ENCODE measurements at regions not wholly inside any gene's neighbourhood (a gene's known extent, or its start where the extent isn't known, plus 50 kb on each side); places are given as distances from the start of the nearest gene placed in this dataset.

DNA sequence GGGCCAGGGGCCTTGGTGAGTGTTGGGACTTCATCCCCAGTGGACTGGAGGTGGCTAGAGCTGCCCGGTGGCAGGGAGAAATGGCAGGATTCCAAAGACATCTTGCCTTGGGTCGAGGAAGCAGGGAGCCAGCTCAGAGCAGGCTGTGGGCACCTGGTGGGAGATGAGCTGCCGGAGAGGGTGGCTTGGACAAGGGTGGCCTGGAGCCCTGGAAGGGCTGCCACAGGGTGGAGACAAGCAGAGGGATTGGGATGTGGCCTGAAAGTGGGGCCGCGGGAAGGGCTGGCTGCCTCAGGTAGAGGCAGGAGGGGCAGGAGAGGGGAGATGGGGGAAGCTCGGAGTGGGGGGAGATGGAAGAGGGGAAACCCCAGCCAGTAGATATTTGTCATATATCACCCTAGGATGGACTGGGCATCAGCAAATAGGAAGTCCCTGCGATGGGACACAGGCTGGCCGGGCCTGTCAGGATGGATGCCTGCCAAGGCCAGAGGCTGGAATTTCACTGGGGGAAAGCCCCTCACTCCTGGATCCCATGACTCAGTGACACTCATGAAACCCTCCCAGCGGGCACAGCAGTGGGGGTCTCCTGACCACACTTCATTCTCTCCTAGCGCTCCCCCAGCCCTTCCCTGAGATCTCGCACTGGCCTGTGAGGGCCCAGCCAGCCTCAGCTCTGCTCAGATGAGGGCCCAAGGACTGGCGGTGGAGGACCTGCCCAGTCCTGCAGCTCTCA is 72.0 kb upstream of the SHISAL1 start:
- H3K9me1 ChIP-seq (ENCODE audit: control insufficient read depth, extremely low read depth, insufficient read depth, low read length), result no peaks in the 10 kb centered on the region
- no peaks in the 10 kb centered on the region for H3K36me3 ChIP-seq (ENCODE audit: control insufficient read depth in 2 of 2, extremely low read depth in 1 of 2, insufficient read depth in 2 of 2, low read length in 2 of 2)
- no peak for TF ChIP-seq EZH2 (IDR thresholded peaks at IDR 0.05; ENCODE audit: low read length)
- TF ChIP-seq, protein P1, sequence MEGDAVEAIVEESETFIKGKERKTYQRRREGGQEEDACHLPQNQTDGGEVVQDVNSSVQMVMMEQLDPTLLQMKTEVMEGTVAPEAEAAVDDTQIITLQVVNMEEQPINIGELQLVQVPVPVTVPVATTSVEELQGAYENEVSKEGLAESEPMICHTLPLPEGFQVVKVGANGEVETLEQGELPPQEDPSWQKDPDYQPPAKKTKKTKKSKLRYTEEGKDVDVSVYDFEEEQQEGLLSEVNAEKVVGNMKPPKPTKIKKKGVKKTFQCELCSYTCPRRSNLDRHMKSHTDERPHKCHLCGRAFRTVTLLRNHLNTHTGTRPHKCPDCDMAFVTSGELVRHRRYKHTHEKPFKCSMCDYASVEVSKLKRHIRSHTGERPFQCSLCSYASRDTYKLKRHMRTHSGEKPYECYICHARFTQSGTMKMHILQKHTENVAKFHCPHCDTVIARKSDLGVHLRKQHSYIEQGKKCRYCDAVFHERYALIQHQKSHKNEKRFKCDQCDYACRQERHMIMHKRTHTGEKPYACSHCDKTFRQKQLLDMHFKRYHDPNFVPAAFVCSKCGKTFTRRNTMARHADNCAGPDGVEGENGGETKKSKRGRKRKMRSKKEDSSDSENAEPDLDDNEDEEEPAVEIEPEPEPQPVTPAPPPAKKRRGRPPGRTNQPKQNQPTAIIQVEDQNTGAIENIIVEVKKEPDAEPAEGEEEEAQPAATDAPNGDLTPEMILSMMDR (optimal IDR thresholded peaks at IDR 0.05 in 1 of 3, IDR thresholded peaks at IDR 0.05 in 1 of 3, conservative IDR thresholded peaks at IDR 0.05 in 1 of 3; ENCODE audit: extremely low read depth in 1 of 3, insufficient read depth in 2 of 3, low read length in 3 of 3), result no peak
- no peak overlapping the region for H3K27ac ChIP-seq (ENCODE audit: control insufficient read depth, insufficient read depth, low read length)
- H3K9ac ChIP-seq (ENCODE audit: control insufficient read depth, extremely low read depth, insufficient read depth, low read length), result no peak overlapping the region
- no peak for FAIRE-seq
- no peak overlapping the region for H3K4me2 ChIP-seq (ENCODE audit: control insufficient read depth, extremely low read depth, insufficient read depth, low read depth, low read length)
- no peak for DNase-seq (ENCODE audit: low read depth, low spot score)
- H4K20me1 ChIP-seq (ENCODE audit: control insufficient read depth, extremely low read depth, insufficient read depth, low read length), result no peaks in the 10 kb centered on the region
- H3K27me3 ChIP-seq (ENCODE audit: control insufficient read depth, extremely low read depth, insufficient read depth, low read length), result peaks cover 34% of the 10 kb centered on the region
- dilution Hi-C loops (cut with MboI; ENCODE audit: extremely low pct_ligation_motif_present, low sequenced_read_pairs), result no loop called here
- no peak overlapping the region for H3K4me3 ChIP-seq (ENCODE audit: control insufficient read depth in 2 of 3, extremely low read depth in 1 of 3, insufficient read depth in 2 of 3, low read depth in 1 of 3, low read length in 3 of 3)
- no peak overlapping the region for H2AFZ ChIP-seq (ENCODE audit: control insufficient read depth, low read length)
- no peaks in the 10 kb centered on the region for H3K79me2 ChIP-seq (ENCODE audit: control insufficient read depth, insufficient read depth, low read length)
- H3K4me1 ChIP-seq (ENCODE audit: control insufficient read depth, extremely low read depth, insufficient read depth, low read length), result no peaks in the 10 kb centered on the region
- H3K9me3 ChIP-seq (ENCODE audit: control insufficient read depth, low read depth, low read length), result no peaks in the 10 kb centered on the region

DNA sequence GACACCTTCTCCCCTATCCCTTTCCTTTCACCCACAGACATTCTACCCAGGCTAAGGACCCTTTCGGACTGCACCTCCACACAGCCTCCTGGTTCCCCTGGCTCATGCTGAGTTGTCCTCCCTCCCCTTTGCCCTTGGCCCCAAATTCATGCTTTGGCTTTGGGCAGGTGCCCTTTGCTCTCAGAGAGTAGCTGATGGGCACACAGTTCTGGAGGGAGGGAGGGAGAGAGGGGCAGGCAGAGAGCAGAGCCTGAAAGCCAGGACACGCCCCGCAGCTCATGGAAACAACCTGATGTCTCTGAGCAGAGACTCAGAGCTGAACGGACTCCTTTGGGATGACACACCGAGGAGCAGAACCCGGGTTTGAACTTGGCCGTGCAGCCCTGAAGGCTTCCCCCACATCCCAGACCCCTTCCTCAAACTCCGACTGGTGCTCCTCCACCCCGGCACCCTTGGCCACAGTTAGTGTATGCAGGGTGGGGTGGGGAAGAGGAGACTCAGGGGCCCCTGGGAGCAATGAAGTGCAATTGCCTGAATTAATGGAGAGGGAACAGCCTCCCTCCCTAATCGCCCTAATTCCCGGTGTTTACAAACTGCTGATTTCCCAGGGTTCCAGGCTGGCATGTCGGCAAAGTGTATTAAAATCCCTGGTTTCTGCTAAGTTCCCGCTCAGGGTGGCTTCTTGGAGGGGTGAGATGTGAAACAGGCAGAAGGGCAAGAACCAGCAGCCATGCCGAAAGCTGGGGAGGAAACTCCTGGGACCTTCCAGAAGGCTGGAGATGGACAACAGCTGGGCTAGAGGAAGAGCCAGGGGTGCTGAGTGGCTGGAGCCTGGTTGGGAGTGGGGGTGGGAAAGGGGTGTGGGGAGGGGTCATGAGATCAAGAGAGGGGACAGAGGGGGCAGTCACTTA is 71.2 kb upstream of the SHISAL1 start:
- Histone ChIP-seq H3K4me3 (ENCODE audit: control insufficient read depth in 2 of 3, extremely low read depth in 1 of 3, insufficient read depth in 2 of 3, low read depth in 1 of 3, low read length in 3 of 3) (no peak overlapping the region), H3K9ac (ENCODE audit: control insufficient read depth, extremely low read depth, insufficient read depth, low read length) (no peak overlapping the region), H4K20me1 (ENCODE audit: control insufficient read depth, extremely low read depth, insufficient read depth, low read length) (no peaks in the 10 kb centered on the region), H3K4me2 (ENCODE audit: control insufficient read depth, extremely low read depth, insufficient read depth, low read depth, low read length) (no peak overlapping the region), H3K9me1 (ENCODE audit: control insufficient read depth, extremely low read depth, insufficient read depth, low read length) (no peaks in the 10 kb centered on the region), H2AFZ (ENCODE audit: control insufficient read depth, low read length) (no peak overlapping the region), H3K27ac (ENCODE audit: control insufficient read depth, insufficient read depth, low read length) (no peak overlapping the region), H3K4me1 (ENCODE audit: control insufficient read depth, extremely low read depth, insufficient read depth, low read length) (no peaks in the 10 kb centered on the region), H3K36me3 (ENCODE audit: control insufficient read depth in 2 of 2, extremely low read depth in 1 of 2, insufficient read depth in 2 of 2, low read length in 2 of 2) (no peaks in the 10 kb centered on the region), H3K9me3 (ENCODE audit: control insufficient read depth, low read depth, low read length) (no peaks in the 10 kb centered on the region), H3K27me3 (ENCODE audit: control insufficient read depth, extremely low read depth, insufficient read depth, low read length) (peaks cover 35% of the 10 kb centered on the region), H3K79me2 (ENCODE audit: control insufficient read depth, insufficient read depth, low read length) (no peaks in the 10 kb centered on the region)
- dilution Hi-C loops (cut with MboI; ENCODE audit: extremely low pct_ligation_motif_present, low sequenced_read_pairs), result no loop called here
- FAIRE-seq (no peak), DNase-seq (ENCODE audit: low read depth, low spot score) (no peak)
- no peak for TF ChIP-seq EZH2 (IDR thresholded peaks at IDR 0.05; ENCODE audit: low read length)
- TF ChIP-seq, protein P1 (optimal IDR thresholded peaks at IDR 0.05 in 1 of 3, IDR thresholded peaks at IDR 0.05 in 1 of 3, conservative IDR thresholded peaks at IDR 0.05 in 1 of 3; ENCODE audit: extremely low read depth in 1 of 3, insufficient read depth in 2 of 3, low read length in 3 of 3), result no peak
